Immature natural killer cell (primary cell): ENCODE measurements at regions not wholly inside any gene's neighbourhood (a gene's known extent, or its start where the extent isn't known, plus 50 kb on each side); places are given as distances from the start of the nearest gene placed in this dataset.
"Not testable (repeated sequence)": the region's sequence is repeated elsewhere in the genome, so short reads cannot be mapped to it uniquely, and the experiment has no call there.

ENCODE experiments used
- DNase-seq, 3 donors: peaks; one replicate each; pipeline ENCODE4 v3.0.0; 2022; ENCODE audit warnings: mixed read lengths in 1 of 3
- H3K27ac Mint-ChIP-seq, 6 donors: one replicate each; pipeline ENCODE4 v1.8.0; 2020; ENCODE audit warnings: mixed read lengths in 6 of 6, mild to moderate bottlenecking in 5 of 6, inconsistent platforms in 4 of 6, moderate library complexity in 3 of 6
- H3K27me3 Mint-ChIP-seq, 3 donors: one replicate each; pipeline ENCODE4 v1.8.0; 2020 to 2021; ENCODE audit warnings: low read depth in 3 of 3, mild to moderate bottlenecking in 3 of 3, mixed read lengths in 3 of 3, moderate library complexity in 3 of 3, inconsistent platforms in 1 of 3
- H3K36me3 Mint-ChIP-seq, 3 donors: one replicate each; pipeline ENCODE4 v1.8.0; 2020; ENCODE audit warnings: mixed read lengths in 3 of 3, inconsistent platforms in 2 of 3, mild to moderate bottlenecking in 2 of 3
- H3K4me1 Mint-ChIP-seq, 2 donors: one replicate each; pipeline ENCODE4 v1.8.0; 2020; ENCODE audit warnings: inconsistent platforms in 2 of 2, mild to moderate bottlenecking in 2 of 2, mixed read lengths in 2 of 2, moderate library complexity in 1 of 2
- H3K4me3 Mint-ChIP-seq, 5 donors: one replicate each; pipeline ENCODE4 v1.8.0; 2020; ENCODE audit warnings: mild to moderate bottlenecking in 5 of 5, mixed read lengths in 5 of 5, inconsistent platforms in 3 of 5, moderate library complexity in 3 of 5
- H3K9me3 Mint-ChIP-seq, 6 donors: one replicate each; pipeline ENCODE4 v1.8.0; 2020; ENCODE audit warnings: mild to moderate bottlenecking in 6 of 6, mixed read lengths in 6 of 6, inconsistent platforms in 4 of 6, moderate library complexity in 3 of 6

DNA sequence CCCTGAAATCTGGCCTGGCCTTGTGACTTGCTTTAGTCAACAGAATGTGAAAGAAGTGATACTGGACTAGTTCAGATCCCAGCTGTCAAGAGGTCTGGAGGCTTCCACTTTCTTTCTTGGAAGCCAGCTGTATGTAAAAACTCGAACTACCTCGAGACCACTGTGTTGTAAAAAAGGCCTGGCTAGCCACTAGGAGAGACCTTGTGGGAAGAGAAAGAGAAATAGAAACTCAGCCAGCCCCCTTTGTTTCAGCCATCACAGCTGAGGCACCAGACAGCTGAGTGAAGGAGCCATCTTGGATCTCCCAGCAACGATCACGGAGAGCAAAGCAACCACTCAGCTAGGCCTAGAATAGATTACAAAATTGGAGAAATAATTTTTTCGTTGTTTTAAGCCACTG, 324.9 kb upstream of the TCF4 start:
- H3K4me3 Mint-ChIP-seq = no peak overlapping the region
- no peaks in the 10 kb centered on the region for H3K4me1 Mint-ChIP-seq
- H3K27ac Mint-ChIP-seq = no peak overlapping the region
- H3K27me3 Mint-ChIP-seq = peaks cover 1 to 3% (median 2%) of the 10 kb centered on the region in 3 donors
- H3K36me3 Mint-ChIP-seq = no peaks in the 10 kb centered on the region
- no peak for DNase-seq
- H3K9me3 Mint-ChIP-seq = peaks cover 0 to 19% (median 3%) of the 10 kb centered on the region in 6 donors

DNA sequence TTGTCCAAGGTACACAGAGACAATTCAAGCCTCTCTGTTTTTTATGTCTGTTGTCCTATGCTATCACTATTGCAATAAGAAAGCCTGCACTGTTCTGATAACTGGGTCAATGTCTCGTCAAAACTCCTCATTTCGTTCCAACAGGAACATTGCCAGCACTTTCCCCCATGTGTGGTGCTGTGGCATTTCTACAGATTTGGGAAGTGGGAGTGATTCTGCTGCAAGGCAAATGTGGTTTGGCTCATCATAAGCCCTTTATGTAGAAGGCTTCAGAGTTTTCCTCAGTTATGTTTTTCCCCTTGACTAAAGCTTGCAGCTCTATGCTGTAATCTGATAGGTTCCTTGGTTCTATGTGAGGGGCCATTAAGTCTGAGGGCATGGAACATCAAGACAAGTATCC, 324.1 kb upstream of the TCF4 start:
- Mint-ChIP-seq H3K9me3 (peaks cover 0 to 19% (median 1%) of the 10 kb centered on the region in 6 donors), H3K27me3 (peaks cover 1 to 3% (median 2%) of the 10 kb centered on the region in 3 donors), H3K36me3 (no peaks in the 10 kb centered on the region), H3K4me1 (no peaks in the 10 kb centered on the region), H3K27ac (no peak overlapping the region), H3K4me3 (no peak overlapping the region)
- no peak for DNase-seq

DNA sequence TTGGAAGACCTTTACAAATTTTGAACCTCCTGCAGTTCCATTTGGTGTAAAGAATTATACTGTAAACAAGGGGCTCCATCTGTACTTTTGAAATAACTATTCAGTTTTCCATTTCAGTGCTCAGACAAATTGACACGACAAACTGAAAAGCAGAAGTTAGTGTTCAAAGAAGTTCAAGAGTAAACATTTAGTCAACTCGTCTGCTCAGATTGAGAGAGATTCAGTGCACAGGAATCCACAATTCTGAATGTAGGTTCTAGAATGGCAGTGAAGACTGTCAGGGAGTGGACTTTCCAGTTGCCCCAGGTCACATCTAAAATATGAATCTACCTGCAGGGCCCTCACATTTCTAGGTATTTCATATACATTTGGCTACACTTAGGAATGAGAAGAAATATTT, 322.3 kb upstream of the TCF4 start:
- Mint-ChIP-seq H3K27me3 (peaks cover 1 to 3% (median 2%) of the 10 kb centered on the region in 3 donors), H3K36me3 (no peaks in the 10 kb centered on the region), H3K4me1 (no peaks in the 10 kb centered on the region), H3K9me3 (peaks cover 0 to 7% (median 0%) of the 10 kb centered on the region in 6 donors), H3K27ac (no peak overlapping the region), H3K4me3 (no peak overlapping the region)
- no peak for DNase-seq

DNA sequence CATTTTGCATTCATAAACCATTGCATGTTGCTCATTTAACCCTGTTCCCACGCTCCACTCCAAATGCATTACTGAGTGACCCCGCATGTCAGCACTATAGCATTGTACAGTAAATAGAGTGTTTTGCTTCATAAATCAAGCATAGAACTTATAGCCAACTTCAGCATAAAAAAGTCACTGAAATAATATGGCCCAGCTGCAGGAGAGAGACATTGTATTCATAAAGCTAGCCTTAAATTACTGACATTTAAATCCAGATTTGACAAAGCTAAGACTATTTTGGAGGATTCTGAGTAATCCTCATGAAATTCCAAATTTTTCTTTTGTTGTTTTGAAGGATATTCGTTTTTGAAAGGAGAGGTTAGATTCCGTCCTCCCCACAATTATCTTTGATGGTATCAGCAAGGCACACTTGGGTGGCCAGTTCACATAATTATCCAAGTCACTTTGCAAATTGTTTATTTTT, 320.9 kb upstream of the TCF4 start:
- peaks cover 0 to 5% (median 0%) of the 10 kb centered on the region in 6 donors for H3K9me3 Mint-ChIP-seq
- no peak overlapping the region for H3K4me3 Mint-ChIP-seq
- no peak overlapping the region for H3K27ac Mint-ChIP-seq
- DNase-seq = no peak
- no peaks in the 10 kb centered on the region for H3K36me3 Mint-ChIP-seq
- H3K4me1 Mint-ChIP-seq = no peaks in the 10 kb centered on the region
- H3K27me3 Mint-ChIP-seq = peaks cover 0 to 3% (median 2%) of the 10 kb centered on the region in 3 donors

DNA sequence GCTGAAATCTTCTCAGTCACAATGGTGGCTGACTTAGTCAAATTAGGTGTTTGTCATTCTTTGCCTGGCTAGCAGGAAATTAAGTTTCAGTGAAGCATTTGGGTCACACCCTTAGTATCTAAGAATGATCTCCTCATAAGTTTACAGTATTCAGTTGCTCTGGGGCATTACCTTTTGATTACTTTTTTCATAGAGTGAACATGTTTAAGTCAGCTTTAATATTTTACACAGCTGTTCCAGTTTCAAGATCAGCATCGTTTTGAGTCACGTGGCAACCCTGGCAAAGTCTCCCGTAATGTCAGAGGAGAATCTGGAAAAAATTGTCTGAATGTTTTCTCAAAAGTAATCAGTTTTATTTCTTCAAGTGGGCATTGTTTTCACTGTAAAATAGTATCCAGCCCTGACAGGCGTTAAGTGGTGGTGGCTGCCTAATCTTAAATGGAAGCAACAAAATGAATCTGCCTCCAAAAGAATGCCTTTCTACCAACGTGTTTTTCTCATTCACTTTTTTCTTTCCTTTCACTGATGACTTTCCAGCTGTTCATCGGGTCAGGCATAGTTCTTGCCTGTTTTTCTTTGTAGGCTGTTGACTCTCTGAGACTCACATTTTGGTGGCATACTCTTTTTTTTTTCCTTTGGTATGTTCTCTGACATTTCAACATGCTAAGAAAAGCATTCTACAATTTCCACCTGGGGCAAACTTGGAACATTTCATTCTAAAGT, 319.6 kb upstream of the TCF4 start:
- Mint-ChIP-seq H3K4me1 (no peaks in the 10 kb centered on the region), H3K9me3 (peaks cover 0 to 4% (median 0%) of the 10 kb centered on the region in 6 donors)

DNA sequence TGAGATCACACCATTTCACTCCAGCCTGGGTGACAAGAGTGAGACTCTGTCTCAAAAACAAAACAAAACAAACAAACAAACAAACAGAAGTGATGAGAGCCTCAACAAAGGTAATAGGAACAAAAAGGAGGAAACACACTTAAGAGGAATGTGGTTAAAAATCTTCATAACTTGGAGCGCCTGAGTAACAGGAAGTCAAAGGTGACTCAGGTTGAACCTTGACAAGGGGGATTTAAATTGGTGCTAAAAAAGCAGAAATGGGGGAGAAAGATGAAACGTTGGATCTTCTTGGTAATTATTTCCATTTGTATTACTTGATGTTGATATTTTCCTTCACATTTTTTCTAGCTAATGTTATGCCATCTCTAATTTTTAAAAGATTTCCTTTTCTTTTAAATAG, 318.5 kb upstream of the TCF4 start:
- H3K27me3 Mint-ChIP-seq = peaks cover 0 to 3% (median 2%) of the 10 kb centered on the region in 3 donors

More for the DNA sequence above, 319.6 kb upstream of the TCF4 start:
- no peak overlapping the region for H3K4me3 Mint-ChIP-seq
- no peak for DNase-seq
- H3K27me3 Mint-ChIP-seq = peaks cover 0 to 3% (median 2%) of the 10 kb centered on the region in 3 donors
- no peaks in the 10 kb centered on the region for H3K36me3 Mint-ChIP-seq
- no peak overlapping the region for H3K27ac Mint-ChIP-seq

DNA sequence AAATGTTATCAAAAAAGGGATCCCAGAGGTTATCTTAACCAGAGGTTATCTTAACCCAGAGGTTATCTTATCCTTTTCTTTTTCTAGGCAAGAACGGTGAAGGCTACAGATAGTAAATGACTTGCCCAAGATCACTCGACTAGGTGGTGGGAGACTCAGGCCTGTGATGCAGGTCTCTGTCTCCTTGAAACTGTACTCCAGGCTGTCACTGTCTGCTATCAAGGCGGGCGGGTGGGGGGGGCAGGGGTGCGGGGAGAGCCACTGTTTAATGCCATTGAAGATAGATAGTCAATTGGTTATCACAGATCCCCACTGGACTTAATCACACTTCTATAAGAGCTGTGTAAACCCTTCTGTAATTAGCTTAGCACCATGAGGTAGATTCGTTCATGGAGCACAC, 315.9 kb upstream of the TCF4 start:
- Mint-ChIP-seq H3K4me3 (no peak overlapping the region), H3K4me1 (no peaks in the 10 kb centered on the region), H3K27ac (no peak overlapping the region), H3K27me3 (peaks cover 0 to 3% (median 2%) of the 10 kb centered on the region in 3 donors), H3K9me3 (peaks cover 0 to 4% (median 0%) of the 10 kb centered on the region in 6 donors), H3K36me3 (no peaks in the 10 kb centered on the region)
- DNase-seq = no peak

More for the DNA sequence above, 318.5 kb upstream of the TCF4 start:
- Mint-ChIP-seq H3K4me3 (no peak overlapping the region), H3K9me3 (peaks cover 0 to 4% (median 0%) of the 10 kb centered on the region in 6 donors), H3K36me3 (no peaks in the 10 kb centered on the region), H3K27ac (no peak overlapping the region), H3K4me1 (no peaks in the 10 kb centered on the region)
- DNase-seq = no peak

DNA sequence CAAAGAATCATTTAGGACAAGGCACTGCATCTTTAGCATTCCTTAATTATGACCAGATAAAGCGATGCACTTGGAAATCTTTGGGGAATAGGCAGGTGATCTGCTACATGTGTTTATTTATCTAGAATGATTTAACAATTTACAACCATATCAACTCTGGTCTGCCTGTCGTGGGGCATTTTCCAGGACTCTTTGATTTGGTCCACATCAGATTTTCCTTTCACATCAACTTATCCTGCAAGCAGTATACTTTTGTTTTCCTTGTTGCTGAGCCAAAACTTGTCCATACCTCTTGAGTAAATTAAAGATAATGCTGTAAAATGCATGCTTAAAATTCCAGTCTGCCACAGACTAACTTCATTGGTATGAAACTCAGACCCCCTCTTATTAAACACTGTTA, 312.4 kb upstream of the TCF4 start:
- no peaks in the 10 kb centered on the region for H3K36me3 Mint-ChIP-seq
- H3K27me3 Mint-ChIP-seq = peaks cover 0 to 2% (median 2%) of the 10 kb centered on the region in 3 donors
- no peak overlapping the region for H3K4me3 Mint-ChIP-seq
- peaks cover 0 to 2% (median 0%) of the 10 kb centered on the region in 6 donors for H3K9me3 Mint-ChIP-seq
- H3K4me1 Mint-ChIP-seq = no peaks in the 10 kb centered on the region
- DNase-seq = no peak
- no peak overlapping the region for H3K27ac Mint-ChIP-seq

DNA sequence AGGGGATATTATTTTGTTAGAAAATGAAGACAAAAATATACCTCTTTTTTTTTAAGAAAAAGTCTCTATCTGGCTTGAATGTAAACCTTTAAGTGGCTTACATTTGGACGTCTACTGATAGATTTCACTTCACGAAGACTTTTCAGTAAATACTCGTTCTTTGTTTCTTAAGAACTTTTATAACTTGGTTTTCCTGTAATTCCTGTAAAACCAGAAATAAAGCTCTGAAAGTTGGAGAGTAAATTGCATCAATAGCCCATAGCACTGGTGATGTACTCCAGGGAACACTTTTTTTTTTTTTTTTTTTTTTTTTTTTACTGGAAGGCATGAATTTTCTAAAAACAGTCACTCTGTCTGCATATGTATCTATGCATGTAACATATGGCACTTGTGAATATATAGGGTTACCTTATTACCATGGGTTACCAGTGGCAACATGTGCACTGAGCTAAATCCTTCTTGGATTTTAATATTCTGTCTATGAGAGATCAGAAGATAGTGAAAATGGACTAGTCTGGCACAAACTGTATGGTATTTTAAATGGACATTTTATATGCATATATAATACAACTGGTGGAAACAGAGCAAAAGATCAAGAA, 309.2 kb upstream of the TCF4 start:
- Mint-ChIP-seq H3K27ac (no peak overlapping the region), H3K27me3 (peaks cover 0 to 2% (median 2%) of the 10 kb centered on the region in 3 donors), H3K4me3 (no peak overlapping the region), H3K9me3 (peaks cover 0 to 7% (median 2%) of the 10 kb centered on the region in 6 donors), H3K4me1 (no peaks in the 10 kb centered on the region), H3K36me3 (no peaks in the 10 kb centered on the region)
- DNase-seq = no peak

DNA sequence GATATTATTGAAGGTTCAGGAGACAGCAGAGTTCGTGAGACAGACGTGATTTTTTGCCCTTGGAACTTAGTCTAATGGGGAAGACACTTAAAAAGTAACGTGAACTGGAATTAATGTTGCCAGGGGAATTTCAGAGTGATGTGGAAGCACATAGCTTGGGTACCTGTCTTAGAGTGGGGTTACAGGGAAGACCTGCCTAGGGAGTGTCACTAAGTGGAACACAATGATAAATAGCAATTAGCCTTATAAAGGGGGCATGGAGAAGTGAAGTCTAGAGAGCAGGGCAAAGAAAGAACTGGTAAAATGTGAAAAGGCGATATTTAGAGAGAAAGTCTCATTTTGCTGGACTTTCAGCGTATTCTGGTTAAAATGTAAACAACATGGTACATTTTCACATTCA, 306.0 kb upstream of the TCF4 start:
- DNase-seq = no peak
- Mint-ChIP-seq H3K4me3 (no peak overlapping the region), H3K27me3 (peaks cover 0 to 2% (median 2%) of the 10 kb centered on the region in 3 donors)

DNA sequence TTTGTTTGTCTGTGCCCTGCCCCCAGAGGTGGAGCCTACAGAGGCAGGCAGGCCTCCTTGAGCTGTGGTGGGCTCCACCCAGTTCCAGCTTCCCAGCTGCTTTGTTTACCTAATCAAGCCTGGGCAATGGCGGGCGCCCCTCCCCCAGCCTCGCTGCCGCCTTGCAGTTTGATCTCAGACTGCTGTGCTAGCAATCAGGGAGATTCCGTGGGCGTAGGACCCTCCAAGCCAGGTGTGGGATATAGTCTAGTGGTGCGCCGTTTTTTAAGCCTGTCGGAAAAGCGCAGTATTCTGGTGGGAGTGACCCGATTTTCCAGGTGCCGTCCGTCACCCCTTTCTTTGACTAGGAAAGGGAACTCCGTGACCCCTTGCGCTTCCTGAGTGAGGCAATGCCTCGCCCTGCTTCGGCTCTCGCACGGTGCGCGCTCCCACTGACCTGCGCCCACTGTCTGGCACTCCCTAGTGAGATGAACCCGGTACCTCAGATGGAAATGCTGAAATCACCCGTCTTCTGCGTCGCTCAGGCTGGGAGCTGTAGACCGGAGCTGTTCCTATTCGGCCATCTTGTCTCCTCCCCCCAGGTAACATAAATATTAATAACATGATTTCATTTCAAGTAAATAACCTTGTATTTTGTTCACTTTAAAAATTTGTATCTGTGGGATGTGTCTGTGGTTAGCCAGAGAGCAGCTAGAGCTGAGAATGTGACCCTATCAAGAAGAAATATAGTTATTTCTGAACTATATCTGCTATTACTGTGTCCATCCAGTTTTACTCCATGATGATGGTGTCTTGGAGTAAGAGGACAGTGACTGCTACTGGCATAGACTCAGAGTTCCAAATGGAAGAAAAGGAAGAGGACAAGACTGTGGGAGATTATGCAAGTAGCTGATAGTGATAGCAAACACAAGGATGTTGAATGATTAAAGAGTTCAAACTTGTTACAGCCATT, 305.1 kb upstream of the TCF4 start:
- not testable (repeated sequence) for H3K4me3 Mint-ChIP-seq, H3K4me1 Mint-ChIP-seq, H3K9me3 Mint-ChIP-seq, DNase-seq, H3K27ac Mint-ChIP-seq, H3K27me3 Mint-ChIP-seq, H3K36me3 Mint-ChIP-seq

More for the DNA sequence above, 306.0 kb upstream of the TCF4 start:
- Mint-ChIP-seq H3K4me1 (no peaks in the 10 kb centered on the region), H3K36me3 (no peaks in the 10 kb centered on the region), H3K9me3 (peaks cover 0 to 8% (median 2%) of the 10 kb centered on the region in 6 donors), H3K27ac (no peak overlapping the region)

DNA sequence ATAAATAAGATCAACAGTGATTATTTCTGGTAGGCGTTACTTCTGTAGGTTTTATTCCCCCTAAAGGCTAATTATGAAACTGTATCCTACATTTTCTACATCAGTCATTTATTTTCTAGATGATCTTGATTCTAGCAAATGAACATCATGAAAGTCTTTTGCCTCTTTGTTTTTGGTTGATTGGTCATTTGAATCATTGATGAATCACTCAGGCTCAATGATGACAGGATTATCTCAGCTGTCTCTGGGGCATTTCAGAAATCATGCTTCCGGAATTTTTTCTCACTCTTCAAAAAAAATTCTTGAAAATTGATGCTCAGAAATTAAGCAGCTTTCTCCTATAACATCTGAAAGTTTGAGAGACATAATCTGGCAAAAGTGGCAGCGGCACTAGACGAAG, 298.9 kb upstream of the TCF4 start:
- H3K36me3 Mint-ChIP-seq = no peaks in the 10 kb centered on the region
- no peak overlapping the region for H3K27ac Mint-ChIP-seq
- no peaks in the 10 kb centered on the region for H3K27me3 Mint-ChIP-seq
- DNase-seq = no peak
- H3K9me3 Mint-ChIP-seq = peaks cover 0 to 3% (median 0%) of the 10 kb centered on the region in 6 donors
- H3K4me3 Mint-ChIP-seq = no peak overlapping the region
- H3K4me1 Mint-ChIP-seq = no peaks in the 10 kb centered on the region

DNA sequence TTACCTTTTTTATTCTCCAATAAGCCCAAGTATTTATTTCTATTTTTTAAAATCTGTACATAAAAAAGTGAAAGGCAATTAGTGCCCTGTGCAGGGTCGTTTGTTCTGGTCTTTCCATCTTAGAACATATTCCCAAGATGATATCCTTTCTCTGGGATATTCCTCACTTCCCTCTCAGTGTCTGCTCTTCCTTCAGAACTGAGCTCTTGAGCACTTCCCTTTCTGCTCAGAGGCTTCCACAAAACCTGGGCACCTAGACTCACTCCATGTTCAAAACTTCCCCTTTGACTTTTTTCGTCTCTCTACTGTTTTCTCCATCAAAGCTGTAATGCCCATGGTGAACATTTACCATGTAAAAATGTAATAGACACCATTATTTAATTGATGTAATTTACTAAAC, 296.5 kb upstream of the TCF4 start:
- Mint-ChIP-seq H3K4me1 (no peaks in the 10 kb centered on the region), H3K9me3 (peaks cover 0 to 6% (median 0%) of the 10 kb centered on the region in 6 donors), H3K27ac (no peak overlapping the region)

More for the DNA sequence above, 296.5 kb upstream of the TCF4 start:
- H3K27me3 Mint-ChIP-seq = peaks cover 0 to 2% (median 0%) of the 10 kb centered on the region in 3 donors
- no peak for DNase-seq
- H3K4me3 Mint-ChIP-seq = no peak overlapping the region
- no peaks in the 10 kb centered on the region for H3K36me3 Mint-ChIP-seq
